Transverse colon (tissue), 4 donors: ENCODE measurements at regions not wholly inside any gene's neighbourhood (a gene's known extent, or its start where the extent isn't known, plus 50 kb on each side); places are given as distances from the start of the nearest gene placed in this dataset.

Experiments
- EP300 ChIP-seq: sonication (generic); formaldehyde crosslinking; IDR thresholded peaks from one replicate; pipeline ENCODE4 v1.6.1; 2017; ENCODE audit warnings: antibody characterized with exemption, low read depth
- POLR2A ChIP-seq: fragments of 450-650 bp; IDR thresholded peaks from one replicate; pipeline ENCODE4 v1.6.1; 2016; ENCODE audit warnings: antibody characterized with exemption, mild to moderate bottlenecking, moderate library complexity
- POLR2AphosphoS5 ChIP-seq, 3 donors: sonication (generic); formaldehyde crosslinking; IDR thresholded peaks; one replicate each; pipeline ENCODE4 v1.6.1; 2016; ENCODE audit warnings: antibody characterized with exemption in 3 of 3
- TF ChIP-seq, protein P1 (sequence below), 5 experiments: fragments of 200-600 bp in 3 of 5; fragments of 450-650 bp in 2 of 5; sonication (generic) in 3 of 5; IDR thresholded peaks; 1 replicate in 2 of 5; 2 replicates in 3 of 5; pipeline ENCODE4 v1.5.1; 2016 to 2017; ENCODE audit warnings: antibody characterized with exemption in 5 of 5, inconsistent platforms in 3 of 5, mild to moderate bottlenecking in 2 of 5, moderate library complexity in 1 of 5

DNA sequence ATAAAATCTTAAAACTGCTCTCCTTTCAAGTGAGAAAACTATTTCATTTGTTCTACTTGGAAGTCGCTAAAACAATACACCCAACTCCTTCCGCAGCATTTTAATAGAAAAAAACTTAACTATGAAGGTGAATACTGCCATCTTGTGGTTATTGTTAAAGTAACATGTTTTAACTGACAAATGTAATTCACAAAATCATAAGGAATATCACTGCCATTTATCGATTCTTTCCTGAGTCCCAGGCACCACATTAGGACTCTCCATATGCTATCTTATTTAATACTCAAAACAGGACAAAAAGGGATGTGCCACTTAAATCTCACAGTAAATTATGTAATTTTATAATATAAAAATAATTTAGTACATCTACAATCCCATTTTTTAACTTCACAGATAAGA is 130.5 kb upstream of the ITGA1 start:
- TF ChIP-seq POLR2AphosphoS5 (IDR thresholded peaks at IDR 0.05) = no peak
- TF ChIP-seq, protein P1, sequence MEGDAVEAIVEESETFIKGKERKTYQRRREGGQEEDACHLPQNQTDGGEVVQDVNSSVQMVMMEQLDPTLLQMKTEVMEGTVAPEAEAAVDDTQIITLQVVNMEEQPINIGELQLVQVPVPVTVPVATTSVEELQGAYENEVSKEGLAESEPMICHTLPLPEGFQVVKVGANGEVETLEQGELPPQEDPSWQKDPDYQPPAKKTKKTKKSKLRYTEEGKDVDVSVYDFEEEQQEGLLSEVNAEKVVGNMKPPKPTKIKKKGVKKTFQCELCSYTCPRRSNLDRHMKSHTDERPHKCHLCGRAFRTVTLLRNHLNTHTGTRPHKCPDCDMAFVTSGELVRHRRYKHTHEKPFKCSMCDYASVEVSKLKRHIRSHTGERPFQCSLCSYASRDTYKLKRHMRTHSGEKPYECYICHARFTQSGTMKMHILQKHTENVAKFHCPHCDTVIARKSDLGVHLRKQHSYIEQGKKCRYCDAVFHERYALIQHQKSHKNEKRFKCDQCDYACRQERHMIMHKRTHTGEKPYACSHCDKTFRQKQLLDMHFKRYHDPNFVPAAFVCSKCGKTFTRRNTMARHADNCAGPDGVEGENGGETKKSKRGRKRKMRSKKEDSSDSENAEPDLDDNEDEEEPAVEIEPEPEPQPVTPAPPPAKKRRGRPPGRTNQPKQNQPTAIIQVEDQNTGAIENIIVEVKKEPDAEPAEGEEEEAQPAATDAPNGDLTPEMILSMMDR (IDR thresholded peaks at IDR 0.05) = peak; percentile 44 to 72 (median 56)
- no peak for TF ChIP-seq POLR2A
- no peak for TF ChIP-seq EP300
